ELR (cell line): ENCODE measurements at regions not wholly inside any gene's neighbourhood (a gene's known extent, or its start where the extent isn't known, plus 50 kb on each side); places are given as distances from the start of the nearest gene placed in this dataset.

Experiments
- DNase-seq: peaks from one replicate; pipeline ENCODE4 v3.0.0-alpha.2; 2015; ENCODE audit warnings: low read depth

GRCh38 chr1:81069856-81070255 is 730.9 kb upstream of the ADGRL2 start:
- no peak for DNase-seq

- no peak for DNase-seq
Observed at GRCh38 chr1:81068726-81069125, 732.0 kb upstream of the ADGRL2 start.

GRCh38 chr1:81053826-81054225 is 746.9 kb upstream of the ADGRL2 start:
- no peak for DNase-seq

GRCh38 chr1:81052162-81052561 is 748.6 kb upstream of the ADGRL2 start:
- DNase-seq = no peak

GRCh38 chr1:81050390-81050789 is 750.3 kb upstream of the ADGRL2 start:
- DNase-seq = no peak

- DNase-seq = peak; percentile 1
Observed at GRCh38 chr1:81044708-81045107, 756.0 kb upstream of the ADGRL2 start.

- DNase-seq = no peak
Observed at GRCh38 chr1:81042225-81042624, 758.5 kb upstream of the ADGRL2 start.

- DNase-seq = no peak
Observed at GRCh38 chr1:81034291-81034690, 766.4 kb upstream of the ADGRL2 start.

- DNase-seq = no peak
Observed at GRCh38 chr1:81032973-81033425, 767.7 kb upstream of the ADGRL2 start.

GRCh38 chr1:81032374-81032773 is 768.4 kb upstream of the ADGRL2 start:
- no peak for DNase-seq

- no peak for DNase-seq
Observed at GRCh38 chr1:81030441-81030840, 770.3 kb upstream of the ADGRL2 start.

- peak; percentile 16 for DNase-seq
Observed at GRCh38 chr1:81029266-81029665, 771.5 kb upstream of the ADGRL2 start.

- no peak for DNase-seq
Observed at GRCh38 chr1:81023187-81023724, 777.5 kb upstream of the ADGRL2 start.

GRCh38 chr1:81021134-81021533 is 779.6 kb upstream of the ADGRL2 start:
- DNase-seq = no peak

- DNase-seq = no peak
Observed at GRCh38 chr1:81020506-81020905, 780.2 kb upstream of the ADGRL2 start.

GRCh38 chr1:81010126-81010525 is 790.6 kb upstream of the ADGRL2 start:
- DNase-seq = no peak

- DNase-seq = no peak
Observed at GRCh38 chr1:81008293-81008692, 792.4 kb upstream of the ADGRL2 start.

GRCh38 chr1:81007024-81007423 is 793.7 kb upstream of the ADGRL2 start:
- DNase-seq = no peak

GRCh38 chr1:81006502-81006901 is 794.2 kb upstream of the ADGRL2 start:
- no peak for DNase-seq

- no peak for DNase-seq
Observed at GRCh38 chr1:81004011-81004410, 796.7 kb upstream of the ADGRL2 start.

- peak; percentile 6 for DNase-seq
Observed at GRCh38 chr1:80994934-80995333, 805.8 kb upstream of the ADGRL2 start.

- no peak for DNase-seq
Observed at GRCh38 chr1:80994038-80994437, 806.7 kb upstream of the ADGRL2 start.

GRCh38 chr1:80993154-80993980 is 807.4 kb upstream of the ADGRL2 start:
- no peak for DNase-seq

- no peak for DNase-seq
Observed at GRCh38 chr1:80989455-80989854, 811.3 kb upstream of the ADGRL2 start.
